ENCODE measurements at regions not wholly inside any gene's neighbourhood (a gene's known extent, or its start where the extent isn't known, plus 50 kb on each side); places are given as distances from the start of the nearest gene placed in this dataset.

- 75% methylated on average over 3 of the region's 3 CpGs for WGBS (ENCODE audit: insufficient coverage, insufficient replicate concordance, low lambda C conversion rate, missing lambda C conversion rate)
- BruUV-seq (replicated peaks): no TSS peak
- no peak overlapping the region for H3K9ac ChIP-seq (ENCODE audit: control insufficient read depth, insufficient read depth, low read length)
- ATAC-seq (no peak), DNase-seq (ENCODE audit: low read depth, low spot score) (no peak), FAIRE-seq (no peak)
- H3K36me3 ChIP-seq (ENCODE audit: control insufficient read depth in 2 of 2, insufficient read depth in 2 of 2, low read length in 1 of 2): no peaks in the 10 kb centered on the region
- CTCF ChIA-PET: no interaction called here
- SMC1A ChIA-PET (ENCODE audit: uncharacterized antibody, unreplicated experiment): no interaction called here
- H2AFZ ChIP-seq (ENCODE audit: control insufficient read depth, low read depth, low read length): no peak overlapping the region
- POLR2A ChIA-PET: no interaction called here
- H3K27me3 ChIP-seq (replicated peaks in 1 of 2; ENCODE audit: control insufficient read depth in 2 of 2, insufficient read depth in 2 of 2, low read length in 1 of 2): no peaks in the 10 kb centered on the region
- no peaks in the 10 kb centered on the region for H3K79me2 ChIP-seq (ENCODE audit: control insufficient read depth, insufficient read depth, low read length)
- no peaks in the 10 kb centered on the region for H3K4me1 ChIP-seq (ENCODE audit: control insufficient read depth, insufficient read depth, low read length)
- intact Hi-C loops (cut with micrococcal nuclease; ENCODE audit: unreplicated experiment): no loop called here
- no peak overlapping the region for H3K27ac ChIP-seq (ENCODE audit: control insufficient read depth, insufficient read depth)
- in situ Hi-C loops (cut with MboI): no loop called here
- RAD21 ChIA-PET (ENCODE audit: unreplicated experiment): no interaction called here
- TF ChIP-seq KDM1A (IDR thresholded peaks at IDR 0.05; ENCODE audit: borderline replicate concordance) (no peak), ATF7 (IDR thresholded peaks at IDR 0.05; ENCODE audit: low read depth) (no peak), NR2C2 (IDR thresholded peaks at IDR 0.05; ENCODE audit: borderline replicate concordance, control insufficient read depth, insufficient read length, low read depth) (no peak), CREB1 (IDR thresholded peaks at IDR 0.05; ENCODE audit: low read depth) (no peak), SMARCA5 (IDR thresholded peaks at IDR 0.05) (no peak), CTCF (IDR thresholded peaks at IDR 0.05 in 2 of 3, conservative IDR thresholded peaks at IDR 0.05 in 1 of 3; ENCODE audit: control insufficient read depth in 2 of 3, extremely low read depth in 1 of 3, insufficient read depth in 1 of 3, low read depth in 3 of 3, low read length in 3 of 3) (no peak), ZNF217 (IDR thresholded peaks at IDR 0.05) (no peak), IKZF2 (IDR thresholded peaks at IDR 0.05) (no peak), ZNF687 (IDR thresholded peaks at IDR 0.05) (no peak), RCOR1 (conservative IDR thresholded peaks at IDR 0.05; ENCODE audit: low read depth, low read length) (no peak), ZNF274 (IDR thresholded peaks at IDR 0.05; ENCODE audit: insufficient read depth, insufficient read length) (no peak), NKRF (conservative IDR thresholded peaks at IDR 0.05) (no peak), HDAC6 (IDR thresholded peaks at IDR 0.05; ENCODE audit: unreplicated experiment) (no peak)
- no peak overlapping the region for H3K4me3 ChIP-seq
- H3K4me2 ChIP-seq (ENCODE audit: control insufficient read depth, insufficient read depth): no peak overlapping the region
- H4K20me1 ChIP-seq (ENCODE audit: control insufficient read depth, insufficient read depth): no peaks in the 10 kb centered on the region
- no peaks in the 10 kb centered on the region for H3K9me3 ChIP-seq (replicated peaks; ENCODE audit: control insufficient read depth, insufficient read depth, low read length)
These were observed 241.5 kb upstream of the COX7C start for GRCh38 chr5:86376214-86376613.
